HepG2 (cell line): ENCODE measurements at regions not wholly inside any gene's neighbourhood (a gene's known extent, or its start where the extent isn't known, plus 50 kb on each side); places are given as distances from the start of the nearest gene placed in this dataset.

Experiments
- ATAC-seq: fragments of 200-7000 bp; cut with Tn5 transposase; 3 replicates; pipeline ENCODE4 v1.9.1; 2020; ENCODE audit warnings: mild to moderate bottlenecking, moderate library complexity
- BruUV-seq: library from RNA; stranded (reverse); fragments of 400-500 nt; replicated peaks from 2 replicates; lab custom pipeline; 2021; lab: Mats Ljungman, UMichigan
- CTCF ChIA-PET: fragments of 300-600 bp; formaldehyde crosslinking; extraction: SDS; loops from one replicate; lab custom pipeline; 2021; ENCODE audit warnings: low total read pairs, inconsistent platforms, low intra/inter-chr PET ratio; lab: Yijun Ruan, JAX
- POLR2A ChIA-PET: fragments of 350-600 bp; sonication (Branson Sonifier 250); formaldehyde crosslinking; loops from one replicate; lab custom pipeline; 2020; ENCODE audit warnings: antibody characterized with exemption, inconsistent platforms; lab: Yijun Ruan, JAX
- DNase-seq: peaks from one replicate; pipeline ENCODE4 v3.0.0-alpha.2; 2015; ENCODE audit warnings: low spot score
- FAIRE-seq: peaks from 3 replicates; lab custom pipeline; 2011; peaks lifted over from hg19 to GRCh38; lab: Jason Lieb, UNC
- H2AFZ ChIP-seq: one replicate; pipeline ENCODE4 v1.6.1; 2011; ENCODE audit warnings: low read length, inconsistent platforms
- H3K27ac ChIP-seq: fragments of 300-600 bp; 3 replicates; pipeline ENCODE4 v1.8.0; 2011; ENCODE audit warnings: mixed run types, mild to moderate bottlenecking, mixed read lengths, low read length, inconsistent platforms; ENCODE audit not compliant: insufficient read depth; ENCODE audit errors: extremely low read length
- H3K27me3 ChIP-seq, 2 experiments: fragments of 200-600 bp in 1 of 2; 2 replicates in 1 of 2; 3 replicates in 1 of 2; pipeline versions ENCODE4 v1.6.0 to v1.8.0; 2011; ENCODE audit warnings: low read length in 2 of 2, mild to moderate bottlenecking in 2 of 2, moderate library complexity in 2 of 2, inconsistent platforms in 1 of 2; ENCODE audit not compliant: insufficient read depth in 2 of 2, control insufficient read depth in 1 of 2
- H3K36me3 ChIP-seq, 2 experiments: fragments of 200-600 bp in 1 of 2; replicated peaks in 1 of 2; 2 replicates in 1 of 2; 3 replicates in 1 of 2; pipeline versions ENCODE4 v1.5.1 to v1.8.0; 2011; ENCODE audit warnings: low read length in 2 of 2, inconsistent platforms in 1 of 2; ENCODE audit not compliant: insufficient read depth in 2 of 2, control insufficient read depth in 1 of 2
- H3K4me1 ChIP-seq: 2 replicates; pipeline ENCODE4 v1.5.1; 2012; ENCODE audit warnings: low read length, inconsistent platforms; ENCODE audit not compliant: insufficient read depth
- H3K4me2 ChIP-seq: 2 replicates; pipeline ENCODE4 v1.6.0; 2011; ENCODE audit warnings: low read depth, low read length, inconsistent platforms
- H3K4me3 ChIP-seq, 3 experiments: fragments of 200-600 bp in 1 of 3; sonication (generic), shearing (Covaris generic) in 1 of 3; replicated peaks in 1 of 3; 2 replicates each; pipeline ENCODE4 v1.5.1; 2011 to 2016; ENCODE audit warnings: low read length in 3 of 3, inconsistent platforms in 2 of 3, low read depth in 2 of 3, mild to moderate bottlenecking in 2 of 3, control low read depth in 1 of 3, mixed read lengths in 1 of 3; ENCODE audit not compliant: insufficient read depth in 1 of 3
- H3K79me2 ChIP-seq: one replicate; pipeline ENCODE4 v1.6.1; 2011; ENCODE audit warnings: low read length, inconsistent platforms; ENCODE audit not compliant: insufficient read depth
- H3K9ac ChIP-seq: 2 replicates; pipeline ENCODE4 v1.6.0; 2011; ENCODE audit warnings: mild to moderate bottlenecking, low read depth, low read length, inconsistent platforms; ENCODE audit not compliant: insufficient read depth
- H3K9me3 ChIP-seq: 2 replicates; pipeline ENCODE4 v1.5.1; 2012; ENCODE audit warnings: mild to moderate bottlenecking, low read length
- H4K20me1 ChIP-seq: 2 replicates; pipeline ENCODE4 v1.6.0; 2011; ENCODE audit warnings: inconsistent platforms, mild to moderate bottlenecking, low read length, moderate library complexity; ENCODE audit not compliant: insufficient read depth
- HINFP ChIP-seq: sonication (generic); formaldehyde crosslinking; IDR thresholded peaks from 2 replicates; pipeline ENCODE4 v1.4.0; 2020; ENCODE audit warnings: low read depth, mild to moderate bottlenecking, missing genetic modification reagents
- NFE2 ChIP-seq: sonication (generic); formaldehyde crosslinking; IDR thresholded peaks from 2 replicates; pipeline ENCODE4 v1.4.0; 2020; ENCODE audit warnings: missing genetic modification reagents
- NFYC ChIP-seq: IDR thresholded peaks from 2 replicates; pipeline ENCODE4 v1.6.1; 2016; ENCODE audit warnings: missing genetic modification reagents, missing compliant biosample characterization
- ZIK1 ChIP-seq: sonication (generic); formaldehyde crosslinking; IDR thresholded peaks from 2 replicates; pipeline ENCODE4 v1.5.0; 2020; ENCODE audit warnings: mild to moderate bottlenecking, low read depth, missing genetic modification reagents, borderline replicate concordance
- ZMYM4 ChIP-seq: sonication (generic); formaldehyde crosslinking; IDR thresholded peaks from 2 replicates; pipeline ENCODE4 v1.8.1; 2023; ENCODE audit warnings: mild to moderate bottlenecking, missing genetic modification reagents
- ZNF136 ChIP-seq: sonication (generic); formaldehyde crosslinking; IDR thresholded peaks from 2 replicates; pipeline ENCODE4 v1.8.1; 2022; ENCODE audit warnings: low read depth, mild to moderate bottlenecking, moderate library complexity, missing genetic modification reagents
- ZNF678 ChIP-seq: sonication (generic); formaldehyde crosslinking; IDR thresholded peaks from 2 replicates; pipeline ENCODE4 v1.4.0; 2020; ENCODE audit warnings: mild to moderate bottlenecking, missing genetic modification reagents
- WGBS: methylation state at CpG from one replicate; pipeline ENCODE4 v1.1.6; 2017; ENCODE audit warnings: low lambda C conversion rate; 5-methylcytosine and 5-hydroxymethylcytosine counted together
- in situ Hi-C: cut with HindIII; loops from 2 replicates; pipeline ENCODE4 v1.10.0; 2017; ENCODE audit warnings: low pct_unique_long_range_greater_than_20kb; ENCODE audit not compliant: extremely low pct_ligation_motif_present
- intact Hi-C: fragments of 100-400 bp; cut with micrococcal nuclease; formaldehyde crosslinking; loops from one replicate; pipeline ENCODE4 v1.10.0; 2022; ENCODE audit not compliant: unreplicated experiment
- TF ChIP-seq, protein P1 (sequence below), 2 experiments: fragments of 450-650 bp in 1 of 2; sonication (generic) in 1 of 2; formaldehyde crosslinking in 1 of 2; IDR thresholded peaks; 2 replicates each; pipeline versions ENCODE4 v1.6.1 to v1.8.0; 2016 to 2022; ENCODE audit warnings: antibody characterized with exemption in 1 of 2, mild to moderate bottlenecking in 1 of 2, missing genetic modification reagents in 1 of 2

GRCh38 chr11:95588821-95589220 lies 200.8 kb downstream of the FAM76B start:
- no peak overlapping the region for H3K27ac ChIP-seq
- in situ Hi-C loops: no loop called here
- FAIRE-seq (no peak), ATAC-seq (no peak), DNase-seq (no peak)
- no peak overlapping the region for H3K4me2 ChIP-seq
- intact Hi-C loops: no loop called here
- H3K4me3 ChIP-seq: no peak overlapping the region
- H3K9me3 ChIP-seq: no peaks in the 10 kb centered on the region
- H4K20me1 ChIP-seq: no peaks in the 10 kb centered on the region
- H3K4me1 ChIP-seq: no peaks in the 10 kb centered on the region
- no peak overlapping the region for H2AFZ ChIP-seq
- CTCF ChIA-PET: no interaction called here
- no peak for TF ChIP-seq ZIK1 (CRISPR knock-in tag)
- no peaks in the 10 kb centered on the region for H3K27me3 ChIP-seq
- no peak overlapping the region for H3K9ac ChIP-seq
- H3K36me3 ChIP-seq: no peaks in the 10 kb centered on the region
- 3% methylated on average over 3 of the region's 3 CpGs for WGBS
- no peaks in the 10 kb centered on the region for H3K79me2 ChIP-seq
- POLR2A ChIA-PET: no interaction called here
- BruUV-seq: no TSS peak

- no peak for FAIRE-seq
- Histone ChIP-seq H3K4me2 (no peak overlapping the region), H3K27me3 (no peaks in the 10 kb centered on the region), H2AFZ (no peak overlapping the region), H3K9ac (no peak overlapping the region), H3K4me1 (no peaks in the 10 kb centered on the region), H3K36me3 (no peaks in the 10 kb centered on the region), H3K4me3 (no peak overlapping the region), H3K79me2 (no peaks in the 10 kb centered on the region), H3K9me3 (no peaks in the 10 kb centered on the region), H3K27ac (no peak overlapping the region), H4K20me1 (no peaks in the 10 kb centered on the region)
- BruUV-seq: no TSS peak
- in situ Hi-C loops: no loop called here
- ATAC-seq: no peak
- WGBS: 15% methylated on average over 4 of the region's 4 CpGs
- ChIA-PET CTCF (no interaction called here), POLR2A (no interaction called here)
- no peak for DNase-seq
- intact Hi-C loops: no loop called here
- TF ChIP-seq ZNF678: no peak
- TF ChIP-seq NFYC (CRISPR knock-in tag): no peak
- TF ChIP-seq ZMYM4 (CRISPR knock-in tag): no peak
- no peak for TF ChIP-seq NFE2 (CRISPR knock-in tag)
- TF ChIP-seq, protein P1, sequence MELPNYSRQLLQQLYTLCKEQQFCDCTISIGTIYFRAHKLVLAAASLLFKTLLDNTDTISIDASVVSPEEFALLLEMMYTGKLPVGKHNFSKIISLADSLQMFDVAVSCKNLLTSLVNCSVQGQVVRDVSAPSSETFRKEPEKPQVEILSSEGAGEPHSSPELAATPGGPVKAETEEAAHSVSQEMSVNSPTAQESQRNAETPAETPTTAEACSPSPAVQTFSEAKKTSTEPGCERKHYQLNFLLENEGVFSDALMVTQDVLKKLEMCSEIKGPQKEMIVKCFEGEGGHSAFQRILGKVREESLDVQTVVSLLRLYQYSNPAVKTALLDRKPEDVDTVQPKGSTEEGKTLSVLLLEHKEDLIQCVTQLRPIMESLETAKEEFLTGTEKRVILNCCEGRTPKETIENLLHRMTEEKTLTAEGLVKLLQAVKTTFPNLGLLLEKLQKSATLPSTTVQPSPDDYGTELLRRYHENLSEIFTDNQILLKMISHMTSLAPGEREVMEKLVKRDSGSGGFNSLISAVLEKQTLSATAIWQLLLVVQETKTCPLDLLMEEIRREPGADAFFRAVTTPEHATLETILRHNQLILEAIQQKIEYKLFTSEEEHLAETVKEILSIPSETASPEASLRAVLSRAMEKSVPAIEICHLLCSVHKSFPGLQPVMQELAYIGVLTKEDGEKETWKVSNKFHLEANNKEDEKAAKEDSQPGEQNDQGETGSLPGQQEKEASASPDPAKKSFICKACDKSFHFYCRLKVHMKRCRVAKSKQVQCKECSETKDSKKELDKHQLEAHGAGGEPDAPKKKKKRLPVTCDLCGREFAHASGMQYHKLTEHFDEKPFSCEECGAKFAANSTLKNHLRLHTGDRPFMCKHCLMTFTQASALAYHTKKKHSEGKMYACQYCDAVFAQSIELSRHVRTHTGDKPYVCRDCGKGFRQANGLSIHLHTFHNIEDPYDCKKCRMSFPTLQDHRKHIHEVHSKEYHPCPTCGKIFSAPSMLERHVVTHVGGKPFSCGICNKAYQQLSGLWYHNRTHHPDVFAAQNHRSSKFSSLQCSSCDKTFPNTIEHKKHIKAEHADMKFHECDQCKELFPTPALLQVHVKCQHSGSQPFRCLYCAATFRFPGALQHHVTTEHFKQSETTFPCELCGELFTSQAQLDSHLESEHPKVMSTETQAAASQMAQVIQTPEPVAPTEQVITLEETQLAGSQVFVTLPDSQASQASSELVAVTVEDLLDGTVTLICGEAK (IDR thresholded peaks at IDR 0.05): no peak
- TF ChIP-seq, protein P1 (CRISPR knock-in tag; IDR thresholded peaks at IDR 0.05): no peak
- no peak for TF ChIP-seq ZNF136 (CRISPR knock-in tag)
- TF ChIP-seq ZIK1 (CRISPR knock-in tag): no peak
- no peak for TF ChIP-seq HINFP (CRISPR knock-in tag)
These were observed 202.9 kb downstream of the FAM76B start for GRCh38 chr11:95586661-95587060.
